ENCODE measurements at regions not wholly inside any gene's neighbourhood (a gene's known extent, or its start where the extent isn't known, plus 50 kb on each side); places are given as distances from the start of the nearest gene placed in this dataset.
A peak's percentile ranks its signal among the peaks of the same experiment; 100 is the strongest.

DNA sequence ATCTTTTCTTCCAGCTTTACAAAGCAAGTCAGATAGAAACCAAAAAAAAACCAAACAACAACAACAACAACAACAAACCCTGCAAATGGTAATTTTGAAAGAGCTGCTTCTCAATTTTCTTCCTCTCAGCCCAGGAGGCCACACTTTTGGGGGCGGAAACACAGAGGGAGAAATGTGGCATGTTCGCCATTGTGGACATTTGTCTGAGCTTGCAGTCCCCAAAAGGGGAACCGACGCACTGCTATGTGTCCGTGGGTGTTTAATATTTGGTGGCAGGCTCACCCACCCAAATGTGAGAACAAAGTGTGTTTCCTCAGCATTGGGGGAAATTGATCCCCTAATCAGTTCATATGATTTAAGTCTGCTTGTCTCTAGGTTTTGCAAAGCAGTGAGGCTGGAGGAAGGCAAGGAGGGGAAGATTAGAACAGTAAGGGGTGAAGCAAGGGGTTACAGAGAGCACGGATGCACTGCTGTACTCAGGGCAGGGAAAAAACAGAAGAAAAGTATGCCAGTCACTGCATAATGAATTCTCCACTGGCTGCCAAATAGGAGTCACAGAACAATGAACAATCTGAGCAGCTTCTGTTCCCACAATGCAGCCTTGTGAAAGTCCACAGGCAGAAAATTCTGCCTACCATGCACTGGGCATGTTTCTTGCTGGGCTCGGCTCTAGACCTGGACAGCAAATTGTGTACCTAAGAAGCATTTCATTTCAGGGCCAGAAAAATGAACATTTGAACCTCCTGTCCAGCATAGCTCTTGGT lies 74.7 kb upstream of the GPM6B start:
- Histone ChIP-seq H2AK5ac (ENCODE audit: low read depth, low read length) (no peak overlapping the region), H3K4me1 (ENCODE audit: control insufficient read depth in 2 of 2, insufficient read depth in 1 of 2, low read depth in 1 of 2, low read length in 2 of 2) (peaks cover 7 to 16% of the 10 kb centered on the region in 2 donors), H2BK12ac (ENCODE audit: low read length) (no peak overlapping the region), H4K91ac (ENCODE audit: low read depth, low read length, poor library complexity) (no peak overlapping the region), H3K4me2 (ENCODE audit: insufficient read depth, low read length, poor library complexity, severe bottlenecking) (no peak overlapping the region), H2BK120ac (ENCODE audit: low read depth, low read length) (no peak overlapping the region), H4K8ac (ENCODE audit: low read depth, low read length) (no peak overlapping the region), H2BK15ac (ENCODE audit: low read length) (no peak overlapping the region), H3K4ac (ENCODE audit: low read length) (no peak overlapping the region), H3K9ac (ENCODE audit: low read depth, low read length, poor library complexity) (no peak overlapping the region), H3K79me1 (ENCODE audit: low read depth, low read length) (no peaks in the 10 kb centered on the region), H3K27me3 (ENCODE audit: control insufficient read depth in 3 of 3, insufficient read depth in 3 of 3, low read depth in 1 of 3, low read length in 3 of 3) (no peaks in the 10 kb centered on the region), H3K36me3 (replicated peaks in 1 of 2; ENCODE audit: control insufficient read depth in 2 of 2, insufficient read depth in 2 of 2, low read length in 2 of 2) (peaks cover 0 to 4% of the 10 kb centered on the region in 2 donors), H3K18ac (ENCODE audit: low read length) (no peak overlapping the region), H3K27ac (replicated peaks; ENCODE audit: low read length) (peak overlapping the region; percentile 8), H2AFZ (ENCODE audit: low read length) (no peak overlapping the region), H3K9me3 (replicated peaks in 1 of 2; ENCODE audit: control insufficient read depth in 2 of 2, insufficient read depth in 1 of 2, low read depth in 1 of 2, low read length in 2 of 2) (peaks cover 0 to 4% of the 10 kb centered on the region in 2 donors), H3K14ac (ENCODE audit: low read length) (no peak overlapping the region), H3K4me3 (ENCODE audit: low read length in 2 of 2) (no peak overlapping the region), H3K23ac (ENCODE audit: low read depth, low read length, poor library complexity) (no peak overlapping the region), H2BK5ac (ENCODE audit: low read length) (no peak overlapping the region)
- no CpG with 5 or more reads among the region's 7 CpGs for WGBS, 2 donors (ENCODE audit: extremely low coverage in 2 of 2, insufficient read length in 2 of 2, insufficient replicate concordance in 1 of 2)
- no peak for DNase-seq (ENCODE audit: low spot score)

DNA sequence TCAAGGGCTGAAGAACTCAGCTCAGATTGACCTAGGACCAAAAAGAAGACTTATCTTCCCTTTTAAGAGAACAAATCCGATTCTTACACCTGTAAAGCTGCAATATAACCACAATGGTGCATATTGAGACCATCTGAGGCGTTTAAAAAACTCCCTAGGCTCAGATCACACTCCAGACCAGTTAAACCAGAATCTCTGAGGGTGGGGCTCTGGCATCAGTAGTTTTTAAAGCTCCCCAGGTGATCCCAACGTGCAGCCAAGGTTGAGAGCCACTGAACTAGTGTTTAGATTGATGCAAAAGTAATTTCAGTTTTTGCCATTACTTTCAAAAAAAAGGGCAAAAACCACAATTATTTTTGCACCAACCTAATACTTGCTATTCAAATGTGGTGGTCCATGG lies 73.9 kb upstream of the GPM6B start:
- no peaks in the 10 kb centered on the region for H3K79me1 ChIP-seq (ENCODE audit: low read depth, low read length)

DNA sequence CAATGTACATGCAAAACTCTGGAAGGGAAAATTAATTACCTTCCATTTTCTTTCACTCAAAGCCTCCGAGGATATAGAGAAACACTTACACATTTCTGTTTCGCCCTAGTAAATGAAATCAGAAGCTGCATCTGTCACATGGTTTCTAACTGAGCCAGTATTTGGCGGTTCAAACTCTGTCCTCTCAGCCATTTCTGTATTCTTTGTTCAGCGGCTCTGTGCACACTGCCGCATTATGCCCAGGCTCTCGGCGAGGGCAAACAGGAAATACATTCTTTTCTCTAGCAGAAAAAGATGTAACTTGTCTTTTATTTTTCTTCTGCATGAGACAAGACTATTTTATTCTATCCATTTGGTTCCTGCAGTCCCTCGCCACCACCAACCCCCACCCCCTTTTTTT lies 71.4 kb upstream of the GPM6B start:
- Histone ChIP-seq H2BK5ac (ENCODE audit: low read length) (no peak overlapping the region), H4K91ac (ENCODE audit: low read depth, low read length, poor library complexity) (no peak overlapping the region), H2BK12ac (ENCODE audit: low read length) (no peak overlapping the region), H3K9me3 (replicated peaks in 1 of 2; ENCODE audit: control insufficient read depth in 2 of 2, insufficient read depth in 1 of 2, low read depth in 1 of 2, low read length in 2 of 2) (peaks cover 0 to 4% of the 10 kb centered on the region in 2 donors), H3K4me3 (ENCODE audit: low read length in 2 of 2) (no peak overlapping the region), H3K79me1 (ENCODE audit: low read depth, low read length) (no peaks in the 10 kb centered on the region), H3K27me3 (ENCODE audit: control insufficient read depth in 3 of 3, insufficient read depth in 3 of 3, low read depth in 1 of 3, low read length in 3 of 3) (no peaks in the 10 kb centered on the region), H3K36me3 (replicated peaks in 1 of 2; ENCODE audit: control insufficient read depth in 2 of 2, insufficient read depth in 2 of 2, low read length in 2 of 2) (peaks cover 0 to 10% of the 10 kb centered on the region in 2 donors), H2BK120ac (ENCODE audit: low read depth, low read length) (no peak overlapping the region), H3K27ac (replicated peaks; ENCODE audit: low read length) (no peak overlapping the region), H4K8ac (ENCODE audit: low read depth, low read length) (no peak overlapping the region), H3K4ac (ENCODE audit: low read length) (no peak overlapping the region), H3K23ac (ENCODE audit: low read depth, low read length, poor library complexity) (no peak overlapping the region), H2AFZ (ENCODE audit: low read length) (peak overlapping the region; percentile 30), H3K9ac (ENCODE audit: low read depth, low read length, poor library complexity) (no peak overlapping the region), H3K4me1 (ENCODE audit: control insufficient read depth in 2 of 2, insufficient read depth in 1 of 2, low read depth in 1 of 2, low read length in 2 of 2) (peaks cover 7 to 16% of the 10 kb centered on the region in 2 donors), H3K4me2 (ENCODE audit: insufficient read depth, low read length, poor library complexity, severe bottlenecking) (no peak overlapping the region), H3K14ac (ENCODE audit: low read length) (no peak overlapping the region), H2AK5ac (ENCODE audit: low read depth, low read length) (no peak overlapping the region), H2BK15ac (ENCODE audit: low read length) (no peak overlapping the region), H3K18ac (ENCODE audit: low read length) (no peak overlapping the region)
- no peak for DNase-seq (ENCODE audit: low spot score)
- no CpG with 5 or more reads among the region's 8 CpGs for WGBS, 2 donors (ENCODE audit: extremely low coverage in 2 of 2, insufficient read length in 2 of 2, insufficient replicate concordance in 1 of 2)

More for the DNA sequence above, 73.9 kb upstream of the GPM6B start:
- Histone ChIP-seq H2BK120ac (ENCODE audit: low read depth, low read length) (no peak overlapping the region), H3K4me3 (ENCODE audit: low read length in 2 of 2) (no peak overlapping the region), H3K9me3 (replicated peaks in 1 of 2; ENCODE audit: control insufficient read depth in 2 of 2, insufficient read depth in 1 of 2, low read depth in 1 of 2, low read length in 2 of 2) (peaks cover 0 to 4% of the 10 kb centered on the region in 2 donors), H3K23ac (ENCODE audit: low read depth, low read length, poor library complexity) (no peak overlapping the region), H4K8ac (ENCODE audit: low read depth, low read length) (no peak overlapping the region), H4K91ac (ENCODE audit: low read depth, low read length, poor library complexity) (no peak overlapping the region), H3K18ac (ENCODE audit: low read length) (no peak overlapping the region), H3K9ac (ENCODE audit: low read depth, low read length, poor library complexity) (no peak overlapping the region), H2AFZ (ENCODE audit: low read length) (no peak overlapping the region), H3K4me1 (ENCODE audit: control insufficient read depth in 2 of 2, insufficient read depth in 1 of 2, low read depth in 1 of 2, low read length in 2 of 2) (peaks cover 7 to 16% of the 10 kb centered on the region in 2 donors), H3K27me3 (ENCODE audit: control insufficient read depth in 3 of 3, insufficient read depth in 3 of 3, low read depth in 1 of 3, low read length in 3 of 3) (no peaks in the 10 kb centered on the region), H2BK12ac (ENCODE audit: low read length) (no peak overlapping the region), H3K4ac (ENCODE audit: low read length) (no peak overlapping the region), H3K4me2 (ENCODE audit: insufficient read depth, low read length, poor library complexity, severe bottlenecking) (no peak overlapping the region), H2AK5ac (ENCODE audit: low read depth, low read length) (no peak overlapping the region), H2BK15ac (ENCODE audit: low read length) (no peak overlapping the region), H3K36me3 (replicated peaks in 1 of 2; ENCODE audit: control insufficient read depth in 2 of 2, insufficient read depth in 2 of 2, low read length in 2 of 2) (peaks cover 0 to 4% of the 10 kb centered on the region in 2 donors), H2BK5ac (ENCODE audit: low read length) (no peak overlapping the region), H3K27ac (replicated peaks; ENCODE audit: low read length) (no peak overlapping the region), H3K14ac (ENCODE audit: low read length) (no peak overlapping the region)
- no peak for DNase-seq (ENCODE audit: low spot score)
- no CpG with 5 or more reads among the region's 3 CpGs for WGBS, 2 donors (ENCODE audit: extremely low coverage in 2 of 2, insufficient read length in 2 of 2, insufficient replicate concordance in 1 of 2)

DNA sequence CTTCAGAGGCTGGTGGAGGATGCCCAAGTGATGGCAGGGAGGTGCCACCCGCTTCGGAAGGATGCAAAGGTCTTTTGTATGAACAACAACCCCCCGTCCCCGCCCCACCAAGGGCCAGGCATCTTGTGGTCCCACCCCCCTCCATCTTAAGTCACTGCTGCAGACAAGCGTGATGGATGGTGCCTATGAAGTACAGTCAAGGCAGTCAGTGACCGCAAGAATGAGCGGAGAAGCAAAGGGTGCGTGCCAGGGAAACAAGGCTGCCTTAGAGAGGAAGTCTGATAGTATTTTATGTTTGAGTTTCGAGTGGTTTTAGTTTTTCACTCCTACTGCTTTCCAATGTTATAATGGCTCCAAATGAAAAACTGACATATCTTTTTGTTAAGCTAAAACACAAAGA lies 68.7 kb upstream of the GPM6B start:
- no peak overlapping the region for H2BK120ac ChIP-seq (ENCODE audit: low read depth, low read length)
- H3K4me2 ChIP-seq (ENCODE audit: insufficient read depth, low read length, poor library complexity, severe bottlenecking): no peak overlapping the region
- no peak overlapping the region for H2BK12ac ChIP-seq (ENCODE audit: low read length)
- H3K4me1 ChIP-seq (ENCODE audit: control insufficient read depth in 2 of 2, insufficient read depth in 1 of 2, low read depth in 1 of 2, low read length in 2 of 2): peaks cover 0 to 3% of the 10 kb centered on the region in 2 donors
- no peak overlapping the region for H3K4me3 ChIP-seq (ENCODE audit: low read length in 2 of 2)
- no peak overlapping the region for H4K91ac ChIP-seq (ENCODE audit: low read depth, low read length, poor library complexity)
- no peak overlapping the region for H2BK15ac ChIP-seq (ENCODE audit: low read length)
- no peak overlapping the region for H2AK5ac ChIP-seq (ENCODE audit: low read depth, low read length)
- no peak overlapping the region for H2AFZ ChIP-seq (ENCODE audit: low read length)
- H3K79me1 ChIP-seq (ENCODE audit: low read depth, low read length): no peaks in the 10 kb centered on the region
- H3K27me3 ChIP-seq (ENCODE audit: control insufficient read depth in 3 of 3, insufficient read depth in 3 of 3, low read depth in 1 of 3, low read length in 3 of 3): no peaks in the 10 kb centered on the region
- no peak overlapping the region for H3K9ac ChIP-seq (ENCODE audit: low read depth, low read length, poor library complexity)
- H3K18ac ChIP-seq (ENCODE audit: low read length): no peak overlapping the region
- no peak overlapping the region for H4K8ac ChIP-seq (ENCODE audit: low read depth, low read length)
- no peak for DNase-seq (ENCODE audit: low spot score)
- peaks cover 0 to 4% of the 10 kb centered on the region in 2 donors for H3K9me3 ChIP-seq (replicated peaks in 1 of 2; ENCODE audit: control insufficient read depth in 2 of 2, insufficient read depth in 1 of 2, low read depth in 1 of 2, low read length in 2 of 2)
- no peak overlapping the region for H3K23ac ChIP-seq (ENCODE audit: low read depth, low read length, poor library complexity)
- peaks cover 0 to 10% of the 10 kb centered on the region in 2 donors for H3K36me3 ChIP-seq (replicated peaks in 1 of 2; ENCODE audit: control insufficient read depth in 2 of 2, insufficient read depth in 2 of 2, low read length in 2 of 2)
- no CpG with 5 or more reads among the region's 9 CpGs for WGBS, 2 donors (ENCODE audit: extremely low coverage in 2 of 2, insufficient read length in 2 of 2, insufficient replicate concordance in 1 of 2)
- H3K14ac ChIP-seq (ENCODE audit: low read length): no peak overlapping the region
- no peak overlapping the region for H2BK5ac ChIP-seq (ENCODE audit: low read length)
- H3K27ac ChIP-seq (replicated peaks; ENCODE audit: low read length): no peak overlapping the region
- no peak overlapping the region for H3K4ac ChIP-seq (ENCODE audit: low read length)

All from neuronal stem cell (in vitro differentiated cells).